Thymus (tissue), 11 donors: ENCODE measurements at regions not wholly inside any gene's neighbourhood (a gene's known extent, or its start where the extent isn't known, plus 50 kb on each side); places are given as distances from the start of the nearest gene placed in this dataset.

Experiments
- DNase-seq, 9 donors: peaks; one replicate each; pipeline ENCODE4 v3.0.0-alpha.2; 2013; ENCODE audit warnings: low spot score in 9 of 9, low read depth in 6 of 9, missing footprints in 1 of 9
- H3K27ac ChIP-seq, 2 donors: one replicate each; pipeline ENCODE4 v1.5.1; 2013; ENCODE audit warnings: control low read depth in 1 of 2, low read depth in 1 of 2, low read length in 1 of 2, mild to moderate bottlenecking in 1 of 2, moderate library complexity in 1 of 2
- H3K27me3 ChIP-seq, 2 donors: one replicate each; pipeline ENCODE4 v1.5.1; 2013; ENCODE audit warnings: low read length in 1 of 2; ENCODE audit not compliant: control insufficient read depth in 2 of 2, insufficient read depth in 1 of 2
- H3K36me3 ChIP-seq, 2 donors: one replicate each; pipeline ENCODE4 v1.5.1; 2013; ENCODE audit warnings: low read length in 1 of 2, mild to moderate bottlenecking in 1 of 2, moderate library complexity in 1 of 2; ENCODE audit not compliant: control insufficient read depth in 2 of 2, insufficient read depth in 2 of 2
- H3K4me1 ChIP-seq, 2 donors: one replicate each; pipeline ENCODE4 v1.5.1; 2013; ENCODE audit warnings: low read length in 2 of 2; ENCODE audit not compliant: control insufficient read depth in 2 of 2, insufficient read depth in 2 of 2
- H3K4me3 ChIP-seq, 2 donors: one replicate each; pipeline ENCODE4 v1.5.1; 2013; ENCODE audit warnings: low read length in 2 of 2, control low read depth in 1 of 2, mild to moderate bottlenecking in 1 of 2
- H3K9me3 ChIP-seq, 2 donors: one replicate each; pipeline ENCODE4 v1.5.1; 2013; ENCODE audit warnings: low read length in 1 of 2, mild to moderate bottlenecking in 1 of 2; ENCODE audit not compliant: control insufficient read depth in 2 of 2, insufficient read depth in 1 of 2
- WGBS: extraction: QIAGEN DNeasy Blood & Tissue Kit; methylation state at CpG from one replicate; pipeline ENCODE4 v1.1.7; 2013; 5-methylcytosine and 5-hydroxymethylcytosine counted together
- donor health status: healthy.

DNA sequence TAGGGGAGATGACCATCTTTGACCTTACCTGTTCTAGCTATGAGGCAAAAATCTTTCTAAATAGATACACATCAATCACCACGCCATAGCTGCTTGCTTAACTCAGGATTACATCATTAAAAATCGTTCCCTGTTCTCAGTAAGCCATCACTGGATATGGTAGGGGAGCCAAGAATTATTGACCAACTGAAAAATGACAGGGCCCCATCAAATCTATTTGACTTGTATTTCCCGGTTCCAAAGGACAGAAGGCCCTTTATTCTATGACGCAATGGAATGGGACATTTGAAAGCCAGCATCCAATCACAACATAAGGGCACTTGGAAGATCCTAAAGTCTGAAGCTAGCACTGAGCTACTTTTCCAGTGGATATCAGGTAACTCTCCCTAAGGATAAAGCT, 75.6 kb upstream of the NOCT start:
- Histone ChIP-seq H3K27me3 (no peaks in the 10 kb centered on the region), H3K27ac (no peak overlapping the region), H3K4me3 (no peak overlapping the region), H3K4me1 (no peaks in the 10 kb centered on the region), H3K9me3 (no peaks in the 10 kb centered on the region), H3K36me3 (no peaks in the 10 kb centered on the region)
- no peak for DNase-seq
- WGBS = 84% methylated on average over 4 of the region's 4 CpGs

DNA sequence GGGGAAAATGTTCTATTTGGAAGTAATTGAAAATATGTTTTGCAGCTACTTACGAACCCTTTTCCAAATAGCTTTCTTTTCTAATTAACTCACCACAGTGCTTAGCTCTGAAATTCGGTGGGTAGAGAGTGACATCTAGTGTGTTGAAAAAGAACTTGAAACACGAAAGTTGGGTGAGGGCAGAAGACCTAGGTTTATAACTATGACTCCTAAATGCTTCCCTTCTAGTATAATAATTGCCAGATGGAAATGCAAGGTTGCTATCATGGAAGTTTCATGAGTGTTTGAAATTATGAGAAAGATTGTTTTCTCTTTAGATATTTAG, 77.3 kb upstream of the NOCT start:
- DNase-seq = peak in 3 of 9 donors; percentile 3 to 25 (median 18)
- Histone ChIP-seq H3K4me1 (no peaks in the 10 kb centered on the region), H3K4me3 (no peak overlapping the region), H3K9me3 (no peaks in the 10 kb centered on the region), H3K27ac (no peak overlapping the region), H3K36me3 (no peaks in the 10 kb centered on the region), H3K27me3 (no peaks in the 10 kb centered on the region)
- 28% methylated on average over 3 of the region's 3 CpGs for WGBS

DNA sequence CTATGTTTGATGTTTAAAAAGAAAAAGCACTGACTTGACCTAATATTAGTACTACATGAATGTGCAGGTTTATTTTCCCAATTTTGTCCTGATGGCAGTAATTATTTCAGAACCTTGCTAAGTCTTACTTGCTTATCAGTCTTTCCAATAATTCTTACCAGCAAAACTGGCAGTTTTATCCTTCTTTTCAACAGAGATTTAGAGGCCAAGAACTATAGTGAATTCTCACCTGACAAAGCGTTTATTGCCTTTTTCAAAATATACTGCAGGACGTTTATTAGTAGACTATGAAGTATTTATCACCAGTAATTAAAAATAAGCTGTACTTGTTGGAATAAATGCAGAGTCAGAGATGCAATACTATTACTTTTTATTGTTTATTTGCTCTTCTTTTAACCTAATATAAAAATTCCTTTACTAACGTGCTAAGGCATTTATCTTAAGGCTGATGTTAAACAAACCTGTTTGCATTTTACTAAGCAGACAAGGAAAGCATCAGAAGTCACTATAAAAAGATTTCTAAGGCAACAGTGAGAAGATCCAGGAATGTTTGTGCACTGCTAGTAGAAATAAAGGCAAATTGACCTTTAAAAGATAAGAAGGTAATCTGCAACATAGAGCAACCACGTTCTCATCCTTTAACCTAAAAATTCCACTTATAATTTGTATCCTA, 80.3 kb upstream of the NOCT start:
- no peaks in the 10 kb centered on the region for H3K4me1 ChIP-seq
- DNase-seq = no peak
- H3K27me3 ChIP-seq = no peaks in the 10 kb centered on the region
- WGBS = 96% methylated on average over 4 of the region's 4 CpGs
- H3K27ac ChIP-seq = no peak overlapping the region
- H3K4me3 ChIP-seq = no peak overlapping the region
- no peaks in the 10 kb centered on the region for H3K36me3 ChIP-seq
- H3K9me3 ChIP-seq = no peaks in the 10 kb centered on the region

DNA sequence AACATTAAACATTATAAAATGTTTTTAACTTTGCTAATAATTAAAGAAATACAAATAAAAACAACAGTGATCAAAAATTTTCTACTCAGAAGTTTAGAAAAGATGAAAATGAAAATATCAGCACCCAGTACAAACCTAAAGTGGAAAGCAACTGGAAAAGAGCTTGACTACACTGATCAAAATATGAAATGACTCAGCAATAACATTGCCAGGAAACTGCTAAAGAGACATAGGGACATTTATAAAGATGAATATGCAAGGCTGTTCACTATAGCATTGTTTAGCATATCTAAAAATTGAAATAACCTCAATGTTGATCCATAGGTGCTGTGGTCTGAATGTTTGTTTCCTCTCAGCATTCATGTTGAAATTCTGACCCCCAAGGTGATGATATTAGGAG, 88.5 kb upstream of the NOCT start:
- Histone ChIP-seq H3K27me3 (no peaks in the 10 kb centered on the region), H3K36me3 (no peaks in the 10 kb centered on the region), H3K27ac (no peak overlapping the region), H3K4me1 (no peaks in the 10 kb centered on the region), H3K9me3 (no peaks in the 10 kb centered on the region), H3K4me3 (no peak overlapping the region)
- DNase-seq = no peak

DNA sequence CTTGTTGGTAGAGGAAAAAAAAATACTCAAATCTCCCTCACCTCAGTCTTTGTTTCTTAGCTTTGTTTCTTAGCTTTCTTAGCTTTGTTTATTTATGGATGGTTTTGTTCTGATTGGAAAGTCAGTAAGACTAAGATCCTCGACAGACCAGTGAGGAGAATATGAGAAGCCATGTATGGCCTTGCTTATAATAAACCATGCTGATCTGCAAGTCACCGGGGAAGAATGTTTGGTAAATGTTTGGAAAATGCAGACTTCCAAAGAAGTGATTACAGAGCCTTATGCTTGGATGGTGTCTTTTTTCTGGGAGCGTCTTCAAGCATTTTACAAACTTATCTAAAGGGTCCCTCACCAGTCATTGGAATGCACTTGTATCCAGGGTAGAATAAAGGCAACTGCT, 90.1 kb upstream of the NOCT start:
- Histone ChIP-seq H3K4me3 (no peak overlapping the region), H3K27ac (no peak overlapping the region), H3K27me3 (no peaks in the 10 kb centered on the region), H3K36me3 (no peaks in the 10 kb centered on the region), H3K4me1 (no peaks in the 10 kb centered on the region), H3K9me3 (no peaks in the 10 kb centered on the region)
- no peak for DNase-seq
- 98% methylated on average over 3 of the region's 3 CpGs for WGBS

DNA sequence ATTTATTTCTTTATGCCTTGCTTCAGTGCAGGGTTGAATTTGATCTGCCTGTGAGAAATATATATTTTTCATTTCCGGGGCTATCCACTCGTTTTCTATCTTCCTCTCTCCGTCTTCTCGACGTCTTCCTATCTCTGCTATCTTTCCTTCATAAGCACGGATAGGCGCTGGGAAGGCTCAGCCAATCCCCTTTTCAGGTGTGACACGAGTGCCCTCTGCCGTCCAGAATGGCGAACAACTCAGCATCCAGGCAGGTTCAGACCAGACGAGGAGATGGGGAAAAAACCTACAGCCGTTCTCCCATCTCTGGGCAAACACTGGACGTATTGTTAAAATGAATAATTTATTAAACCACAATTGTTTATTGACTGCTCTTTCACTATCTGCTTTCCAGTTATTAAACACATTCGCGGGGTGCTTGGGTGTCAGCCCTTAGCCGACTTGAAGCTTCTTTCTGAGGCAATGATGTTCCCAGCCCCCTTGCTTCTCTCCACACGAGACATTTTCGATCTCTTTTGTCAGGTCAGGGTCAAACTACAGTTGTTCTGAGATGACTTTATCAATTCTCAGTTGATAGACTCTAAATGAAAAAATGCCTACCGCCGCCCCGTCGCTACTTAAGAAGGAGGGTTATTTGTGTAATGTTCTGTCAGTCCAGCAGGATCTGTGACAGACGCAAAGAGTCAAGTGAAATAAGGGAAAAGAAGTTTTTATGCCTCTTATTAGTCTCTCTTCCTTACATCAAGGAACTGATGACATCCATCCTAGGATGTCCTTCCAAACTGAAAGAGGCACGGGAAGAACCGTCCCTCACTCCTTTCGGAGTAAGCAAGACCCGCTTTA, 96.3 kb upstream of the NOCT start:
- Histone ChIP-seq H3K4me1 (no peaks in the 10 kb centered on the region), H3K36me3 (no peaks in the 10 kb centered on the region), H3K9me3 (no peaks in the 10 kb centered on the region), H3K27ac (no peak overlapping the region), H3K4me3 (no peak overlapping the region), H3K27me3 (no peaks in the 10 kb centered on the region)
- DNase-seq = peak in 6 of 9 donors; percentile 7 to 45 (median 20)
- WGBS = 52% methylated on average over 27 of the region's 27 CpGs

DNA sequence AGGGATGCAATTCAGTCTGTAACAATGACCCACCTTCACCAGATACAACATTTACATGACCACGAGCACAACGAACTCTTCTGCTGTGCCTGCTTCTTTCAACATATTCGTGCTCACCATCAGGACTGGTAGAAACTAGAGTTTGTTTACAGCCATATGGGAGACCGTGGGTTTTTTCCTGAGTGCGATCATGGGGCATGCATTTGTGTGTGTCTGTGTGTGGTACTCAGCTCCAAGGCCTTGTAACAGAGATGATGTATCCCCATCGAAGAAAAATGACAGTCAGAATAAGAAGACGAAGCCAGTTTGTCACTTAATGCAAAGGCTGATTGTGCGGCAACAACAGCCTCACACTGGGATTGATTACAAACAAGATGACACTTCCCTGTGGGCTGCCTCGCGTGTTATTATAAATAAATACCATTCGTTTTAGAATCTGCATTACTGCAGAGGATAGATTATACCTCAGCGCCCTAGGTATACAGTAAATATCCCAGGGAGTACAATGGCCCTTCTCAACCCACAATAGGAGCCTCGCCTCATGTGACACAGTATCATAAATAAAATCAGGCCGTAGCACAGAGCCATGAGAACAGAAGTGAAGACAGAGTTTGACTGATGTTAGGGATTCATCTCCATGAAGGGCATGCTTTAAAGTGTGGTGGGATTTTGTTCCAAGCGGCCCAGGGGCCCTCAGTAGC, 97.3 kb upstream of the NOCT start:
- Histone ChIP-seq H3K4me3 (no peak overlapping the region), H3K27me3 (no peaks in the 10 kb centered on the region), H3K9me3 (no peaks in the 10 kb centered on the region), H3K27ac (no peak overlapping the region), H3K4me1 (no peaks in the 10 kb centered on the region), H3K36me3 (no peaks in the 10 kb centered on the region)
- 96% methylated on average over 15 of the region's 15 CpGs for WGBS
- DNase-seq = no peak

DNA sequence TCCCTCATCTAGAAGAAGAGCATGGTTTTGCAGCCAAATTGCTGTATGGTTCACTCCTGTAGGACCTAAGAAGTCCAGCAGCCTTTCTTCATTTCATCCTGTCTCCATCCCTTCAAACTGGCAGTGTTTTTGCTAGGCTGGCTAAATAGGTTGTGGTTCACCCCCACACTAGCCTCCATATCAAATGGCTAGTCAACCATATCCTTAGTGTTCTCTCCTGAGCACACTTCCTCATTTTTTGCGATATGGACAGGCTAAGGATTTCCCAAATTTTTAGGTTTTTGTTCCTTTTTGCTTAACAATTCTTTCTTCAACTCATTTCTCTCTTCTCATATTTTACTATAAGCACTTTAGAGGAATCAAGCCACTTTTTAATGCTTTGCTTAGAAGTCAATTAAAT, 98.8 kb upstream of the NOCT start:
- Histone ChIP-seq H3K27ac (no peak overlapping the region), H3K27me3 (no peaks in the 10 kb centered on the region), H3K4me1 (no peaks in the 10 kb centered on the region), H3K4me3 (no peak overlapping the region), H3K9me3 (no peaks in the 10 kb centered on the region), H3K36me3 (no peaks in the 10 kb centered on the region)
- DNase-seq = no peak
- 84% methylated on average over 1 of the region's 1 CpG for WGBS

DNA sequence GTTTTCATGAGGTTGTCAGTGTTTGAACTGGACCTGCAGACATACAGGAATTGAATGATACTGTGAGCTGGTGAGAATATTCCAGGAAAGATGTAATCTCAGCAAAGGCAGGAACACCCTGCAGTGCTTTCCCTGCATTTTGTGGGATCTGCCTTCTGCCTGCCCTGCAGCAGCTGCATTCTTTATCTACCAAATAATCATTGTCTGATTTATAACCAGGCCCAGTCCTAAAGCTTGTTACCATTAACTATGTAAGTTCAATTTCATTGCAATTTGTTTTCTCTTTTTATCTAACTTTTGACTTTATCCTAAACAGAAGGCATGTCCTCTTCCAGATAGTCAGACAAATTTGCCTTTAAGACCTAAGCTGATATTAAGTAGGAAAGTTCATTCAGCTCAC, 99.8 kb upstream of the NOCT start:
- Histone ChIP-seq H3K4me3 (no peak overlapping the region), H3K36me3 (no peaks in the 10 kb centered on the region), H3K4me1 (no peaks in the 10 kb centered on the region), H3K9me3 (no peaks in the 10 kb centered on the region), H3K27ac (no peak overlapping the region), H3K27me3 (no peaks in the 10 kb centered on the region)
- no peak for DNase-seq
